ENCODE measurements at regions not wholly inside any gene's neighbourhood (a gene's known extent, or its start where the extent isn't known, plus 50 kb on each side); places are given as distances from the start of the nearest gene placed in this dataset.

DNA sequence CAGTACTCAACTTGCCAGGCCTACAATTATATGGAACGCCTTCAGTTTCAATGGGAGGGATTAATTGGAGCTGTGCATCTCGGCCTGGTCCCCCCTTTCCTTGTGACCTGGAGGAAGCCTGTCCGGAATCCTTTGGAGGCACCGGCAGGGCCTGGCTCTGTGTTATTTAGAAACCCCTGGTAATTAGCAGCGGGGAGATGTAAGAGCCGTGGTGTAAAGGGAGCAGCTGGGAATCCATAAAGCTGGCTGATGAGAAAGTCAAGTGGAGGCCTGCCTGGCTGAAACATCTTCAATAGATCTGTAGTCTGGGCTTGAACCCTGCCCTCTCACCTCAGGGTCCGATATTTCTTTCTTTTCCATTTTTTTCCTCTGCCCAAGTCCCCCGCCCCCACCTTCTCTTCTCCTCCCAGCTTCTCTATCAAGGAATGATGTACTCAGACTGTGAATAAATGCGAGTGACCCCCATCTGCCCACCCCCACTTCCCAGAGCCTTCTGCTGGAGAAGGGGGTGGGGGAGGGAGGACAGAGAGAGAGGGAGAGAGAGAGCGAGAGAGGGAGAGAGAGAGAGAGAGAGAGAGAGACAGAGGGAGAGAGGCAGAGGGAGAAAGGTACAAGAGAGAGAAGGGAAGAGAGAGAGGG is 495.5 kb upstream of the ZFHX3 start:
- DNase-seq (ENCODE audit: low spot score), result no peak
- intact Hi-C loops (cut with DNase I), result no loop called here
- ATAC-seq, result no peak

DNA sequence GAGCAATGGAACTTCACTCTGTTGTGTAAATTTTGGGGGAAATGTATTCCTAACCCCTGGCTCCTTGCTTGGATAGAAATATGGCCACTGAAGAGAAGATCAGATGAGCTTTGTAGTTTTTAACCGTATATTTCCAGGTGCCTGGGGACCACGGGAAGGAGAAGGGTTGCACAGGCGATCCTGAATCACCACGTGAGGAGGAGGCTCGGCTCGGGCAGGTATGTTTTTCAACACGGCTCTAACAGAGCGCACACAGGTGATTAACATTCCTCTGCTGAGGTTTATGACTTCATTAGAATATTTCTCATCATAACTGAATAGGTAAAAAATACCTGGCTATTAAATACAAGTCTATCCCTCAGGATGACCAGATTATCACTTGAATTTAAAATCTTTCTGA is 495.0 kb upstream of the ZFHX3 start:
- intact Hi-C loops (cut with DNase I), result no loop called here
- DNase-seq (ENCODE audit: low spot score), result no peak
- ATAC-seq, result no peak

GRCh38 chr16:73537921-73538320 is 490.0 kb upstream of the ZFHX3 start:
- DNase-seq (ENCODE audit: low spot score), result no peak
- intact Hi-C loops (cut with DNase I), result no loop called here
- no peak for ATAC-seq

DNA sequence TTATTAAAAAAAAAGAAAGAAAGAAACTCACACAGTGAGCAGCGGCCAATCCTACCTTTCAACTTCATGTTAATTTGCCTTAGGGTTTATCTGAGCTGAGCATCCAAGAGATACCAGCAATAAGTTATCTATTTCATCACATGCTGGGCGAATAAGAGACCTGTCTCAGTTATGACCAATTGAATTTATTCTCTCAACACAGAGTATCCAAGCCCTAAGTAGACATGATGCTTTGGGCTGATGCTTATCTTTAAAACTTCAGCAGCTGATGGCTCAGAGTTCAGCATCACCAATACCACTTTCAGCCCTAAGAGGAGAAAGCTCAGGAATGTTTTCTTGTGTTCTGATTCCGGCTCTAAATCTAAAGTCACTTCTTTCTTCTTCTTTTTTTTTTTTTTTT is 489.0 kb upstream of the ZFHX3 start:
- ATAC-seq (no peak), DNase-seq (ENCODE audit: low spot score) (no peak)
- intact Hi-C loops (cut with DNase I), result no loop called here

- intact Hi-C loops (cut with DNase I), result no loop called here
- ATAC-seq (no peak), DNase-seq (ENCODE audit: low spot score) (no peak)
Observed at GRCh38 chr16:73531021-73531420, 483.1 kb upstream of the ZFHX3 start.

- DNase-seq (ENCODE audit: low spot score) (no peak), ATAC-seq (no peak)
- intact Hi-C loops (cut with DNase I), result no loop called here
Observed at GRCh38 chr16:73530529-73530928, 482.6 kb upstream of the ZFHX3 start.

GRCh38 chr16:73529303-73530012 is 481.5 kb upstream of the ZFHX3 start:
- DNase-seq (ENCODE audit: low spot score), result no peak
- ATAC-seq, result no peak

GRCh38 chr16:73527187-73527586 is 479.3 kb upstream of the ZFHX3 start:
- no peak for ATAC-seq

More at GRCh38 chr16:73529303-73530012, 481.5 kb upstream of the ZFHX3 start:
- intact Hi-C loops (cut with DNase I), result no loop called here

GRCh38 chr16:73526011-73526804 is 478.3 kb upstream of the ZFHX3 start:
- ATAC-seq, result no peak
- DNase-seq (ENCODE audit: low spot score), result no peak
- intact Hi-C loops (cut with DNase I), result no loop called here

More at GRCh38 chr16:73527187-73527586, 479.3 kb upstream of the ZFHX3 start:
- intact Hi-C loops (cut with DNase I), result no loop called here
- no peak for DNase-seq (ENCODE audit: low spot score)

- intact Hi-C loops (cut with DNase I), result no loop called here
- DNase-seq (ENCODE audit: low spot score) (no peak), ATAC-seq (no peak)
Observed at GRCh38 chr16:73523209-73523608, 475.3 kb upstream of the ZFHX3 start.

DNA sequence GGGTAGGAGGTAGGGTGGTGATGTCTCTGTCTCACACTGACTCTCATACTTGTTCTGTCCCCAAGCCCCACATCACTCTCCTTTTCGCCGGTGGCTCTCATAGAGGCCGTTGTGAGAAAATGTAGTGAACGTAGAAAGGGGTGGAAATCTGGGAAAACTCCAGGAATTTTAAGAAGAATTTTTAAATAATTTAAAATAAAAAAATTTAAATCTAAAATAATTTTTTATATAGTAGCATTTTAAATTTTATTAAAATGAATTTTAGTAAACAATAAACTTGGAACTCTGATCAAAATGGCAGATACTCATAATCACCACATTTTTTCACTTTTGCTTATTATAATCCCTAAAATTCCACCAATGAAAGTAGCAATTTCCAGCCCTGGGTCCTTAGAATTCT is 473.6 kb upstream of the ZFHX3 start:
- DNase-seq (ENCODE audit: low spot score) (no peak), ATAC-seq (no peak)
- intact Hi-C loops (cut with DNase I), result no loop called here

GRCh38 chr16:73515616-73516015 is 467.7 kb upstream of the ZFHX3 start:
- intact Hi-C loops (cut with DNase I), result no loop called here
- no peak for DNase-seq (ENCODE audit: low spot score)
- no peak for ATAC-seq

GRCh38 chr16:73510852-73511251 is 462.9 kb upstream of the ZFHX3 start:
- DNase-seq (ENCODE audit: low spot score) (no peak), ATAC-seq (no peak)
- intact Hi-C loops (cut with DNase I), result no loop called here

GRCh38 chr16:73506568-73507056 is 458.7 kb upstream of the ZFHX3 start:
- DNase-seq (ENCODE audit: low spot score) (no peak), ATAC-seq (no peak)
- intact Hi-C loops (cut with DNase I), result no loop called here

DNA sequence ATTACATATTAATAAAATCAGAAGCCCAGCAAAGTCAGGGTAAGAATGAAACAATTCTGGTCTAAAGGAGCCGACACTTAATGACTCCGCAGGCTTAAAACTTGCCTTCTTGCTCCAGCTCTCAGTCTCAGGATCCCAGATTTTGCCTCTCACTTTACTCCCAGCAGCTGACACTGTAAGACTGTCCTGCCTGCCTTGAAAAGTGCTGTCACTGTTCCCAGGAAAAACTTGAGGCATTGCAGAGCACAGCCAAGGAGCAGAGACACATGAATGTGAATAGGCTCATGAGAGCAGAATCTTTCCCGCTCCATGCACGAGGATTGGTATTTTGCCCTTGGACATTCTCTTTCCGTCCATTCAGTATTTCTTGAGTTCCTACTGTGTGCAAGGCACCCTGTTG is 457.6 kb upstream of the ZFHX3 start:
- DNase-seq (ENCODE audit: low spot score), result no peak
- intact Hi-C loops (cut with DNase I), result no loop called here
- ATAC-seq, result no peak

DNA sequence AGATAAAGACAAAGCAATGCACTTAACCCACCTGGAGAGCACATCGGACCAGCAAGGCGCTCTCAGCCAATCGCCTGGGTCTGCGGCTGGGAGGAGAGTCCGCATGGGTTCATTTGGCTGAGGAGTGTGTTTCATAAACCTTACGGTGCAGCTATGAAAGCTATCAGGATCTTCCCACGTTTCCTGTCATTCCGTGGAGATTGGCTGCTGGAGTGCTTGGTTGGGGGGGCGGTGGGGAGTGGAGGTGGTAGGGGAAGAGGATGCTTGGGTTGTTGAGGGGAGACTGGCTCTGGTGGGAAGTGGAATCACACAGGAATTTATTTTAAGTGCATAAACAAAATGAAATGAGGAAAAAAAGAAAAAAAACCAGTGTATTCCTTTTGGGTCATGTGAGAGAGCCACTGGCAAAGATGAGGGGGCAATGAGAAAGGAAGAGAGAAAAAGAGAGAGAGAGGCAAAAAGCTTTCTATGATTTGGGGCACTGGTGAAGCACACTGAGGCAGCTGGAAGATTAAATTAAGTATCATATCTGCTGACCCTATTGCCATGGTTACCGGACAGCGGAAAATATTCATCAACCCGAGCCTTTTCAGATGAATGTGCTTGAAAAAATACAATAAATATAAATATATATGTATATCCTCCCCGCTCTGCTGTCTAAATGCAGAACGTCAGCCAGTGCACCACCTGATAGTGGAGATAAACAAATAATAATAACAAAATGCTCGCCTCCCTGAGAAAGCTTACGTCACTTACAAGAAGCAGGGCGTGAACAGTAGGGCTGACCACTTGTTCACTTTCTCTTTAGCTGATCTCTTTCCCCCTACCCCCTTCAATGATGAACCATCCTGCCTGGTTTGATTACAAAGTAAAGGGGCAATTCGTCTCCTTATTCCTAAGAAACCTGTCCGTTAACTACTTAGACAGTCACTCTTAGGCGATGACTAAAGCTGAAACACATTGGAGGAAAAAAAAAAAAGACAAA is 457.0 kb upstream of the ZFHX3 start:
- DNase-seq (ENCODE audit: low spot score) (no peak), ATAC-seq (no peak)
- intact Hi-C loops (cut with DNase I), result no loop called here

GRCh38 chr16:73503093-73503492 is 455.2 kb upstream of the ZFHX3 start:
- intact Hi-C loops (cut with DNase I), result no loop called here
- no peak for ATAC-seq
- no peak for DNase-seq (ENCODE audit: low spot score)

- intact Hi-C loops (cut with DNase I), result no loop called here
- DNase-seq (ENCODE audit: low spot score) (no peak), ATAC-seq (no peak)
Observed at GRCh38 chr16:73499276-73499675, 451.3 kb upstream of the ZFHX3 start.

- intact Hi-C loops (cut with DNase I), result no loop called here
- ATAC-seq, result no peak
- DNase-seq (ENCODE audit: low spot score), result no peak
Observed at GRCh38 chr16:73485880-73486279, 438.0 kb upstream of the ZFHX3 start.
